ENCODE measurements at regions not wholly inside any gene's neighbourhood (a gene's known extent, or its start where the extent isn't known, plus 50 kb on each side); places are given as distances from the start of the nearest gene placed in this dataset.

- DNase-seq (ENCODE audit: low read depth): no peak
- no peak for TF ChIP-seq CTCF (IDR thresholded peaks at IDR 0.05; ENCODE audit: control insufficient read depth, extremely low read depth, insufficient read depth)
- H3K4me3 ChIP-seq (ENCODE audit: low read depth, low read length): no peak overlapping the region
Measured at GRCh38 chr10:61846370-61847031, 55.0 kb upstream of the ARID5B start.

- no peak for TF ChIP-seq CTCF (IDR thresholded peaks at IDR 0.05; ENCODE audit: control insufficient read depth, extremely low read depth, insufficient read depth)
- no peak for DNase-seq (ENCODE audit: low read depth)
- no peak overlapping the region for H3K4me3 ChIP-seq (ENCODE audit: low read depth, low read length)
Measured at GRCh38 chr10:61847087-61847486, 54.4 kb upstream of the ARID5B start.

GRCh38 chr10:61847640-61848039, 53.9 kb upstream of the ARID5B start:
- no peak overlapping the region for H3K4me3 ChIP-seq (ENCODE audit: low read depth, low read length)
- TF ChIP-seq CTCF (IDR thresholded peaks at IDR 0.05; ENCODE audit: control insufficient read depth, extremely low read depth, insufficient read depth): no peak
- DNase-seq (ENCODE audit: low read depth): no peak

GRCh38 chr10:61850376-61850775, 51.1 kb upstream of the ARID5B start:
- no peak for TF ChIP-seq CTCF (IDR thresholded peaks at IDR 0.05; ENCODE audit: control insufficient read depth, extremely low read depth, insufficient read depth)
- no peak overlapping the region for H3K4me3 ChIP-seq (ENCODE audit: low read depth, low read length)
- no peak for DNase-seq (ENCODE audit: low read depth)
